OCI-LY1 (cell line): ENCODE measurements at regions not wholly inside any gene's neighbourhood (a gene's known extent, or its start where the extent isn't known, plus 50 kb on each side); places are given as distances from the start of the nearest gene placed in this dataset.

ENCODE experiments used
- H2AFZ ChIP-seq: fragments of 200-600 bp; sonication (generic), shearing (Covaris generic); 2 replicates; pipeline ENCODE4 v1.6.0; 2014; ENCODE audit warnings: antibody characterized with exemption, mild to moderate bottlenecking, low read length
- H3F3A ChIP-seq: fragments of 200-600 bp; sonication (generic), shearing (Covaris generic); 2 replicates; pipeline ENCODE4 v1.6.0; 2014; ENCODE audit warnings: mild to moderate bottlenecking, antibody characterized with exemption, low read length, moderate library complexity; ENCODE audit not compliant: insufficient read depth
- H3K27ac ChIP-seq: fragments of 200-600 bp; sonication (generic); 2 replicates; pipeline ENCODE4 v1.5.1; 2014; ENCODE audit warnings: low read length, mixed run types, mild to moderate bottlenecking, low read depth; ENCODE audit not compliant: poor library complexity, severe bottlenecking
- H3K27me3 ChIP-seq: fragments of 200-600 bp; sonication (generic); 2 replicates; pipeline ENCODE4 v1.6.0; 2014; ENCODE audit warnings: antibody characterized with exemption, mild to moderate bottlenecking, low read length, moderate library complexity; ENCODE audit not compliant: insufficient read depth
- H3K36me3 ChIP-seq: fragments of 200-600 bp; sonication (generic); 2 replicates; pipeline ENCODE4 v1.6.1; 2014; ENCODE audit warnings: mild to moderate bottlenecking, antibody characterized with exemption, low read length, moderate library complexity, mixed read lengths; ENCODE audit not compliant: insufficient read depth
- H3K4me1 ChIP-seq: fragments of 200-600 bp; sonication (generic); 2 replicates; pipeline ENCODE4 v1.5.1; 2014; ENCODE audit warnings: mild to moderate bottlenecking, low read length, moderate library complexity; ENCODE audit not compliant: insufficient read depth, severe bottlenecking
- H3K4me2 ChIP-seq: fragments of 200-600 bp; sonication (generic), shearing (Covaris generic); 2 replicates; pipeline ENCODE4 v1.6.1; 2014; ENCODE audit warnings: low read length
- H3K4me3 ChIP-seq: fragments of 200-600 bp; sonication (generic); 2 replicates; pipeline ENCODE4 v1.5.1; 2014; ENCODE audit warnings: low read length, low read depth, mild to moderate bottlenecking, mixed read lengths; ENCODE audit not compliant: poor library complexity, severe bottlenecking
- H3K79me2 ChIP-seq: fragments of 200-600 bp; shearing (Covaris generic); 2 replicates; pipeline ENCODE4 v1.6.1; 2016; ENCODE audit warnings: mixed run types, low read length, mixed read lengths; ENCODE audit not compliant: insufficient read depth
- H3K9ac ChIP-seq: fragments of 200-600 bp; sonication (generic), shearing (Covaris generic); 2 replicates; pipeline ENCODE4 v1.6.1; 2014; ENCODE audit warnings: mild to moderate bottlenecking, low read length, mixed read lengths
- H3K9me2 ChIP-seq: fragments of 200-600 bp; sonication (generic), shearing (Covaris generic); 2 replicates; pipeline ENCODE4 v1.6.1; 2014; ENCODE audit warnings: low read depth, mild to moderate bottlenecking, low read length, mixed read lengths
- H3K9me3 ChIP-seq: fragments of 200-600 bp; shearing (Covaris generic); 2 replicates; pipeline ENCODE4 v1.6.1; 2014; ENCODE audit warnings: low read length, mixed read lengths
- H4K20me1 ChIP-seq: fragments of 200-600 bp; sonication (generic), shearing (Covaris generic); 2 replicates; pipeline ENCODE4 v1.6.0; 2016; ENCODE audit warnings: mild to moderate bottlenecking, low read length; ENCODE audit not compliant: insufficient read depth
- CTCF ChIP-seq: fragments of 200-600 bp; sonication (generic), shearing (Covaris generic); IDR thresholded peaks from 2 replicates; pipeline ENCODE4 v1.5.1; 2017; ENCODE audit warnings: mild to moderate bottlenecking, antibody characterized with exemption, low read length, moderate library complexity, mixed read lengths
- EZH2 ChIP-seq: fragments of 200-600 bp; sonication (generic), shearing (Covaris generic); IDR thresholded peaks from 2 replicates; pipeline ENCODE4 v1.8.0; 2017; ENCODE audit warnings: borderline replicate concordance, mixed run types, mild to moderate bottlenecking, antibody characterized with exemption, low read length, moderate library complexity, mixed read lengths

- H3K4me2 ChIP-seq, result no peak overlapping the region
- no peak overlapping the region for H3K4me3 ChIP-seq
- H2AFZ ChIP-seq, result no peak overlapping the region
- H4K20me1 ChIP-seq, result no peaks in the 10 kb centered on the region
- TF ChIP-seq CTCF (no peak), EZH2 (no peak)
- H3F3A ChIP-seq, result no peaks in the 10 kb centered on the region
- no peaks in the 10 kb centered on the region for H3K9me2 ChIP-seq
- H3K27ac ChIP-seq, result no peak overlapping the region
- no peaks in the 10 kb centered on the region for H3K9me3 ChIP-seq
- no peak overlapping the region for H3K9ac ChIP-seq
- no peaks in the 10 kb centered on the region for H3K27me3 ChIP-seq
- H3K79me2 ChIP-seq, result no peaks in the 10 kb centered on the region
- no peaks in the 10 kb centered on the region for H3K4me1 ChIP-seq
- H3K36me3 ChIP-seq, result no peaks in the 10 kb centered on the region
These were observed 158.7 kb downstream of the TMEM167A start for GRCh38 chr5:82918311-82919031.

GRCh38 chr5:82917584-82917983, 159.6 kb downstream of the TMEM167A start:
- Histone ChIP-seq H4K20me1 (no peaks in the 10 kb centered on the region), H3F3A (no peaks in the 10 kb centered on the region), H2AFZ (no peak overlapping the region), H3K27ac (no peak overlapping the region), H3K9ac (no peak overlapping the region), H3K9me2 (no peaks in the 10 kb centered on the region), H3K9me3 (no peaks in the 10 kb centered on the region), H3K79me2 (no peaks in the 10 kb centered on the region), H3K4me2 (no peak overlapping the region), H3K4me3 (no peak overlapping the region), H3K27me3 (no peaks in the 10 kb centered on the region), H3K4me1 (no peaks in the 10 kb centered on the region), H3K36me3 (no peaks in the 10 kb centered on the region)
- TF ChIP-seq CTCF, result no peak
- TF ChIP-seq EZH2, result no peak

GRCh38 chr5:82913971-82914370, 163.2 kb downstream of the TMEM167A start:
- no peak overlapping the region for H3K4me2 ChIP-seq
- H3F3A ChIP-seq, result no peaks in the 10 kb centered on the region
- H3K9me3 ChIP-seq, result no peaks in the 10 kb centered on the region
- H3K27ac ChIP-seq, result no peak overlapping the region
- no peak overlapping the region for H3K9ac ChIP-seq
- H3K27me3 ChIP-seq, result no peaks in the 10 kb centered on the region
- H3K4me1 ChIP-seq, result no peaks in the 10 kb centered on the region
- no peaks in the 10 kb centered on the region for H4K20me1 ChIP-seq
- H3K36me3 ChIP-seq, result no peaks in the 10 kb centered on the region
- H3K9me2 ChIP-seq, result no peaks in the 10 kb centered on the region
- H3K4me3 ChIP-seq, result no peak overlapping the region
- H3K79me2 ChIP-seq, result no peaks in the 10 kb centered on the region
- no peak overlapping the region for H2AFZ ChIP-seq
- TF ChIP-seq CTCF, result no peak
- no peak for TF ChIP-seq EZH2
